ENCODE measurements at regions not wholly inside any gene's neighbourhood (a gene's known extent, or its start where the extent isn't known, plus 50 kb on each side); places are given as distances from the start of the nearest gene placed in this dataset.

GRCh38 chr6:144843701-144844100, 558.6 kb downstream of the UTRN start:
- no peak for DNase-seq
- TF ChIP-seq CTCF (IDR thresholded peaks at IDR 0.05), result no peak
- no peaks in the 10 kb centered on the region for H3K27me3 Mint-ChIP-seq (ENCODE audit: insufficient read depth)
- peaks cover 18% of the 10 kb centered on the region for H3K4me1 Mint-ChIP-seq (ENCODE audit: low read depth)
- no peaks in the 10 kb centered on the region for H3K9me3 Mint-ChIP-seq
- H3K4me3 Mint-ChIP-seq, result no peak overlapping the region
- no peak overlapping the region for H3K27ac Mint-ChIP-seq
- peaks cover 30% of the 10 kb centered on the region for H3K36me3 Mint-ChIP-seq (ENCODE audit: low read depth)

- no peak for DNase-seq
- Mint-ChIP-seq H3K27me3 (ENCODE audit: insufficient read depth) (no peaks in the 10 kb centered on the region), H3K4me3 (no peak overlapping the region), H3K9me3 (no peaks in the 10 kb centered on the region), H3K27ac (no peak overlapping the region), H3K36me3 (ENCODE audit: low read depth) (peaks cover 30% of the 10 kb centered on the region), H3K4me1 (ENCODE audit: low read depth) (peaks cover 18% of the 10 kb centered on the region)
- no peak for TF ChIP-seq CTCF (IDR thresholded peaks at IDR 0.05)
Measured at GRCh38 chr6:144844596-144844995, 559.5 kb downstream of the UTRN start.

GRCh38 chr6:144845186-144845585, 560.1 kb downstream of the UTRN start:
- peaks cover 30% of the 10 kb centered on the region for H3K36me3 Mint-ChIP-seq (ENCODE audit: low read depth)
- no peak for DNase-seq
- no peaks in the 10 kb centered on the region for H3K9me3 Mint-ChIP-seq
- TF ChIP-seq CTCF (IDR thresholded peaks at IDR 0.05), result no peak
- H3K4me1 Mint-ChIP-seq (ENCODE audit: low read depth), result peaks cover 18% of the 10 kb centered on the region
- no peaks in the 10 kb centered on the region for H3K27me3 Mint-ChIP-seq (ENCODE audit: insufficient read depth)
- H3K27ac Mint-ChIP-seq, result no peak overlapping the region
- no peak overlapping the region for H3K4me3 Mint-ChIP-seq

GRCh38 chr6:144847916-144848315, 562.8 kb downstream of the UTRN start:
- H3K27me3 Mint-ChIP-seq (ENCODE audit: insufficient read depth), result no peaks in the 10 kb centered on the region
- H3K27ac Mint-ChIP-seq, result no peak overlapping the region
- peaks cover 31% of the 10 kb centered on the region for H3K36me3 Mint-ChIP-seq (ENCODE audit: low read depth)
- H3K4me3 Mint-ChIP-seq, result no peak overlapping the region
- DNase-seq, result no peak
- H3K4me1 Mint-ChIP-seq (ENCODE audit: low read depth), result peaks cover 18% of the 10 kb centered on the region
- H3K9me3 Mint-ChIP-seq, result no peaks in the 10 kb centered on the region
- no peak for TF ChIP-seq CTCF (IDR thresholded peaks at IDR 0.05)

GRCh38 chr6:144849920-144850319, 564.8 kb downstream of the UTRN start:
- peaks cover 8% of the 10 kb centered on the region for H3K4me1 Mint-ChIP-seq (ENCODE audit: low read depth)
- TF ChIP-seq CTCF (IDR thresholded peaks at IDR 0.05), result no peak
- H3K27ac Mint-ChIP-seq, result no peak overlapping the region
- peaks cover 21% of the 10 kb centered on the region for H3K36me3 Mint-ChIP-seq (ENCODE audit: low read depth)
- no peak for DNase-seq
- no peaks in the 10 kb centered on the region for H3K27me3 Mint-ChIP-seq (ENCODE audit: insufficient read depth)
- H3K4me3 Mint-ChIP-seq, result no peak overlapping the region
- H3K9me3 Mint-ChIP-seq, result no peaks in the 10 kb centered on the region

GRCh38 chr6:144853603-144854002, 568.5 kb downstream of the UTRN start:
- H3K9me3 Mint-ChIP-seq, result no peaks in the 10 kb centered on the region
- 0 out of 2 replicates have a peak, but pooled peaks cover 6% of the 10 kb centered on the region for H3K4me1 Mint-ChIP-seq (ENCODE audit: low read depth)
- peaks cover 4% of the 10 kb centered on the region; the same call in 1 of the 2 replicates for H3K27me3 Mint-ChIP-seq (ENCODE audit: insufficient read depth)
- no peak for TF ChIP-seq CTCF (IDR thresholded peaks at IDR 0.05)
- H3K27ac Mint-ChIP-seq, result no peak overlapping the region
- H3K36me3 Mint-ChIP-seq (ENCODE audit: low read depth), result peaks cover 6% of the 10 kb centered on the region
- DNase-seq, result no peak
- H3K4me3 Mint-ChIP-seq, result no peak overlapping the region

Measured in HFFc6 (cell line).